K562 (cell line): ENCODE measurements at regions not wholly inside any gene's neighbourhood (a gene's known extent, or its start where the extent isn't known, plus 50 kb on each side); places are given as distances from the start of the nearest gene placed in this dataset.
A peak's percentile ranks its signal among the peaks of the same experiment; 100 is the strongest.

Source experiments
- ATAC-seq: fragments of 200-7000 bp; cut with Tn5 transposase; 3 replicates; pipeline ENCODE4 v1.9.1; 2020; ENCODE audit warnings: moderate library complexity
- BruUV-seq: library from RNA; stranded (reverse); fragments of 400-500 nt; replicated peaks from 2 replicates; lab custom pipeline; 2021; lab: Mats Ljungman, UMichigan
- CTCF ChIA-PET: fragments of 300-600 bp; formaldehyde crosslinking; extraction: SDS; loops from one replicate; lab custom pipeline; 2021; ENCODE audit warnings: low intra/inter-chr PET ratio; lab: Yijun Ruan, JAX
- POLR2A ChIA-PET: fragments of 300-600, 350-650 bp; sonication (Branson Sonifier 250); formaldehyde crosslinking; extraction: SDS; loops from one replicate; lab custom pipeline; 2021; ENCODE audit warnings: antibody characterized with exemption, inconsistent platforms; lab: Yijun Ruan, JAX
- DNase-seq, 4 experiments: peaks; one replicate each; pipeline versions ENCODE4 v3.0.0 to v3.0.0-alpha.2; 2011 to 2018; ENCODE audit warnings: low spot score in 3 of 4, mixed read lengths in 3 of 4; ENCODE audit errors: extremely low read depth in 1 of 4
- FAIRE-seq: peaks from 2 replicates; lab custom pipeline; 2011; peaks lifted over from hg19 to GRCh38; lab: Jason Lieb, UNC
- H2AFZ ChIP-seq: 2 replicates; pipeline ENCODE4 v1.6.0; 2011; ENCODE audit warnings: low read depth, low read length, control low read depth, inconsistent platforms
- H3K27ac ChIP-seq: fragments of 200-600 bp; 3 replicates; pipeline ENCODE4 v1.8.0; 2011; ENCODE audit warnings: low read depth, mild to moderate bottlenecking, control low read depth, inconsistent platforms, low read length, moderate library complexity, mixed read lengths; ENCODE audit errors: extremely low read depth
- H3K27me3 ChIP-seq, 2 experiments: fragments of 300-600 bp in 1 of 2; 2 replicates in 1 of 2; 3 replicates in 1 of 2; pipeline versions ENCODE4 v1.6.0 to v1.8.0; 2011; ENCODE audit warnings: inconsistent platforms in 2 of 2, low read length in 2 of 2, mild to moderate bottlenecking in 1 of 2, mixed read lengths in 1 of 2, moderate library complexity in 1 of 2; ENCODE audit not compliant: control insufficient read depth in 2 of 2, insufficient read depth in 2 of 2
- H3K36me3 ChIP-seq: fragments of 300-600 bp; 3 replicates; pipeline ENCODE4 v1.8.0; 2011; ENCODE audit warnings: mild to moderate bottlenecking, low read length, inconsistent platforms; ENCODE audit not compliant: control insufficient read depth, insufficient read depth
- H3K4me1 ChIP-seq, 2 experiments: fragments of 200-600 bp in 1 of 2; replicated peaks in 1 of 2; 2 replicates in 1 of 2; 3 replicates in 1 of 2; pipeline versions ENCODE4 v1.5.1 to v1.8.0; 2011; ENCODE audit warnings: inconsistent platforms in 2 of 2, low read length in 2 of 2, mild to moderate bottlenecking in 1 of 2, mixed read lengths in 1 of 2, moderate library complexity in 1 of 2; ENCODE audit not compliant: control insufficient read depth in 2 of 2, insufficient read depth in 2 of 2
- H3K4me2 ChIP-seq: 2 replicates; pipeline ENCODE4 v1.6.1; 2011; ENCODE audit warnings: low read length, control low read depth, inconsistent platforms, mixed read lengths; ENCODE audit not compliant: insufficient read depth
- H3K4me3 ChIP-seq: fragments of 200-600 bp; sonication (generic), shearing (Covaris generic); 2 replicates; pipeline ENCODE4 v1.5.1; 2016; ENCODE audit warnings: control low read depth, inconsistent platforms
- H3K79me2 ChIP-seq: fragments of 200-600 bp; 3 replicates; pipeline ENCODE4 v1.8.0; 2011; ENCODE audit warnings: low read length, inconsistent platforms; ENCODE audit not compliant: control insufficient read depth, insufficient read depth
- H3K9ac ChIP-seq, 2 experiments: 2 replicates each; pipeline versions ENCODE4 v1.6.0 to v1.6.1; 2011; ENCODE audit warnings: low read depth in 2 of 2, low read length in 2 of 2, control low read depth in 1 of 2, inconsistent platforms in 1 of 2, mild to moderate bottlenecking in 1 of 2, mixed read lengths in 1 of 2; ENCODE audit not compliant: insufficient read depth in 1 of 2
- H3K9me1 ChIP-seq: one replicate; pipeline ENCODE4 v1.6.0; 2011; ENCODE audit warnings: inconsistent platforms, mild to moderate bottlenecking, low read length, moderate library complexity; ENCODE audit not compliant: control insufficient read depth, insufficient read depth
- H3K9me3 ChIP-seq: replicated peaks from 2 replicates; pipeline ENCODE4 v1.5.1; 2011; ENCODE audit warnings: low read depth, low read length, inconsistent platforms; ENCODE audit not compliant: control insufficient read depth, insufficient read depth
- H4K20me1 ChIP-seq: replicated peaks from 2 replicates; pipeline ENCODE4 v1.6.1; 2011; ENCODE audit warnings: low read length, inconsistent platforms, mixed read lengths; ENCODE audit not compliant: control insufficient read depth, insufficient read depth
- CC2D1A ChIP-seq: fragments of 450-650 bp; IDR thresholded peaks from 2 replicates; pipeline ENCODE4 v1.6.1; 2017; ENCODE audit warnings: mild to moderate bottlenecking
- NFYB ChIP-seq: IDR thresholded peaks from 2 replicates; pipeline ENCODE4 v1.6.1; 2011; ENCODE audit warnings: mild to moderate bottlenecking, moderate library complexity; ENCODE audit not compliant: insufficient read length; ENCODE audit errors: extremely low read depth
- PHF20 ChIP-seq: fragments of 450-650 bp; IDR thresholded peaks from 2 replicates; pipeline ENCODE4 v1.6.1; 2018; ENCODE audit not compliant: partially characterized antibody
- SMARCE1 ChIP-seq: fragments of 450-650 bp; IDR thresholded peaks from 2 replicates; pipeline ENCODE4 v1.7.1; 2016; ENCODE audit warnings: mild to moderate bottlenecking
- TRIM25 ChIP-seq: fragments of 450-650 bp; IDR thresholded peaks from 2 replicates; pipeline ENCODE4 v1.7.0; 2016; ENCODE audit warnings: borderline replicate concordance
- ZFP36 ChIP-seq: fragments of 150-350 bp; IDR thresholded peaks from 2 replicates; pipeline ENCODE4 v1.6.1; 2018; ENCODE audit warnings: low read length, low read depth; ENCODE audit not compliant: partially characterized antibody
- ZNF239 ChIP-seq: fragments of 250-450 bp; sonication (Bioruptor Pico); IDR thresholded peaks from 2 replicates; pipeline ENCODE4 v1.4.0; 2020; ENCODE audit warnings: mild to moderate bottlenecking
- ZSCAN32 ChIP-seq: fragments of 450-650 bp; formaldehyde crosslinking; IDR thresholded peaks from 2 replicates; pipeline ENCODE4 v1.4.0; 2020; ENCODE audit warnings: mild to moderate bottlenecking, moderate library complexity
- WGBS: fragments of 100-300 bp; shearing (Covaris generic); methylation state at CpG from one replicate; pipeline ENCODE4 v1.1.6; 2016; ENCODE audit warnings: low coverage, mixed read lengths; ENCODE audit not compliant: insufficient coverage; ENCODE audit errors: missing lambda C conversion rate; 5-methylcytosine and 5-hydroxymethylcytosine counted together
- in situ Hi-C: fragments of 300-500 bp; cut with MboI; formaldehyde crosslinking; loops from 4 replicates; pipeline ENCODE4 v1.15.0; 2018; ENCODE audit warnings: inconsistent platforms, mixed read lengths
- intact Hi-C: fragments of 100-400 bp; cut with micrococcal nuclease; formaldehyde crosslinking; loops from 2 replicates; pipeline ENCODE4 v1.14.2; 2022

DNA sequence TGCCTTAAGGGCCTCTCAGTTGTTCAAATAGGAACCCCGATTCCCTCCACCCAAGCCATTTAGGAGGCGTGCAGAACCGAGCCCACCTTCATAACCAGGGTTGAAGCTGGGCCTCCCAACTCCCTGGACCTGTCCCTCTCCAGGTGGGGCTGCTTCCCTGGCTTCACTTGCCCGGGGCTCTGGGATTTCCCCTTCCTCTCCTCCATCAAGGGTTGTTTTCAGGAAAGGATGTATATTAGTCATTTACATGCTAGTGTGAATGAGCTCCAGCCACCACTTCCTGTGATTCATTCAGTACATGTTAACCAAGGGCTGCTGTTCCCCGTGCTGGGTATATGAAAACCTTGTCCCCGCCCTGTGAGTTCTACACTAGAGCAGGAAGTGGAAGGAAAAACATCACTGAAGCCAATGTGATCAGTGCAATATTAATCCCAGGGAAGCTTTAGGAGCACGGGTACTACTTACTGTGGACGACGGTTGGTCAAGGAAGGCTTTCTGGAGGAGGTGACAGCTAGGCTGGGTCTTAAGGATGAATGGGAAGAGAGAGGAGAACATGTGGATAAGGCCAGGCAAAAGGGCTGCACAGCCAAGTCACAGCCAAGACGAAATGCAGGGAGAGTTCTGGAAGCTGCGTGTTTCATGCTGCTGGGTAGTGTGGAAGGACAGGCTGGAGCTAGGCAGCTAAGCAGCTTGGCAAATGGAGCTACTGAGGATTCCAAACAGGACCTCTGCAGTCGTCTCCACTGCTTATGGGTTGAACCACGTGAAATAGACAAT, 150.1 kb upstream of the SHH start:
- no peaks in the 10 kb centered on the region for H3K36me3 ChIP-seq
- no peak for FAIRE-seq
- H2AFZ ChIP-seq, result no peak overlapping the region
- no peak overlapping the region for H3K4me3 ChIP-seq
- under 1% methylated on average over 13 of the region's 13 CpGs for WGBS
- no peak for DNase-seq
- no peak for ATAC-seq
- no peaks in the 10 kb centered on the region for H3K9me1 ChIP-seq
- no peaks in the 10 kb centered on the region for H3K79me2 ChIP-seq
- H3K27ac ChIP-seq, result no peak overlapping the region
- CTCF ChIA-PET, result no interaction called here
- TF ChIP-seq PHF20 (no peak), ZFP36 (peak; percentile 65), NFYB (no peak), TRIM25 (no peak), ZSCAN32 (CRISPR knock-in tag) (no peak), SMARCE1 (no peak), CC2D1A (no peak), ZNF239 (CRISPR knock-in tag) (no peak)
- TF ChIP-seq, all 486 proteins: peak for 1
- no peak overlapping the region for H3K4me2 ChIP-seq
- H4K20me1 ChIP-seq, result peaks cover 6% of the 10 kb centered on the region; the same call in 1 of the 2 replicates
- intact Hi-C loops, result no loop called here
- H3K9me3 ChIP-seq, result no peaks in the 10 kb centered on the region; the same call in 1 of the 2 replicates
- BruUV-seq, result no TSS peak
- peaks cover 30 to 63% of the 10 kb centered on the region in 2 experiments for H3K27me3 ChIP-seq
- in situ Hi-C loops, result no loop called here
- H3K4me1 ChIP-seq, result peaks cover 0 to 5% of the 10 kb centered on the region in 2 experiments; a peak in 1 of 5 replicates
- POLR2A ChIA-PET, result interaction anchor here (0.8 kb wide), 1 partner anchor 424 kb away, joined by 3 read pairs; no protein-coding TSS in a partner anchor
- no peak overlapping the region for H3K9ac ChIP-seq
